ENCODE measurements at regions not wholly inside any gene's neighbourhood (a gene's known extent, or its start where the extent isn't known, plus 50 kb on each side); places are given as distances from the start of the nearest gene placed in this dataset.

- FAIRE-seq = no peak
Observed at GRCh38 chr17:12388226-12388625, 277.5 kb upstream of the MYOCD start.

- no peak for FAIRE-seq
Observed at GRCh38 chr17:12389421-12389820, 276.3 kb upstream of the MYOCD start.

GRCh38 chr17:12390631-12391030, 275.1 kb upstream of the MYOCD start:
- no peak for FAIRE-seq

- FAIRE-seq = no peak
Observed at GRCh38 chr17:12391468-12391867, 274.2 kb upstream of the MYOCD start.

GRCh38 chr17:12395733-12396354, 269.8 kb upstream of the MYOCD start:
- FAIRE-seq = no peak

GRCh38 chr17:12398441-12399051, 267.1 kb upstream of the MYOCD start:
- no peak for FAIRE-seq

- no peak for FAIRE-seq
Observed at GRCh38 chr17:12402963-12403622, 262.6 kb upstream of the MYOCD start.

GRCh38 chr17:12403881-12404398, 261.8 kb upstream of the MYOCD start:
- FAIRE-seq = no peak

GRCh38 chr17:12406623-12407215, 259.0 kb upstream of the MYOCD start:
- FAIRE-seq = no peak

GRCh38 chr17:12407495-12408252, 258.0 kb upstream of the MYOCD start:
- no peak for FAIRE-seq

GRCh38 chr17:12409082-12409481, 256.6 kb upstream of the MYOCD start:
- no peak for FAIRE-seq

- FAIRE-seq = no peak
Observed at GRCh38 chr17:12410717-12411116, 255.0 kb upstream of the MYOCD start.

GRCh38 chr17:12415031-12415430, 250.7 kb upstream of the MYOCD start:
- no peak for FAIRE-seq

GRCh38 chr17:12421077-12421476, 244.6 kb upstream of the MYOCD start:
- FAIRE-seq = no peak

- FAIRE-seq = no peak
Observed at GRCh38 chr17:12421646-12422306, 243.9 kb upstream of the MYOCD start.

GRCh38 chr17:12422651-12423050, 243.0 kb upstream of the MYOCD start:
- FAIRE-seq = no peak

GRCh38 chr17:12423337-12423736, 242.4 kb upstream of the MYOCD start:
- no peak for FAIRE-seq

GRCh38 chr17:12429116-12429515, 236.6 kb upstream of the MYOCD start:
- no peak for FAIRE-seq

- FAIRE-seq = no peak
Observed at GRCh38 chr17:12431188-12431587, 234.5 kb upstream of the MYOCD start.

GRCh38 chr17:12438212-12438611, 227.5 kb upstream of the MYOCD start:
- no peak for FAIRE-seq

GRCh38 chr17:12438813-12439586, 226.7 kb upstream of the MYOCD start:
- no peak for FAIRE-seq

- FAIRE-seq = no peak
Observed at GRCh38 chr17:12445331-12445730, 220.4 kb upstream of the MYOCD start.
